Activated T-cell treated with anti-CD3 and anti-CD28 coated beads, Interleukin-2, amount 50 U/mL, for 72 hours (primary cell): ENCODE measurements at regions not wholly inside any gene's neighbourhood (a gene's known extent, or its start where the extent isn't known, plus 50 kb on each side); places are given as distances from the start of the nearest gene placed in this dataset.
"Not testable (repeated sequence)": the region's sequence is repeated elsewhere in the genome, so short reads cannot be mapped to it uniquely, and the experiment has no call there.

Experiments used
- ATAC-seq, 2 donors: fragments of 150-1000 bp; cut with Tn5 transposase; replicated peaks in 1 of 2; 2 replicates each; pipeline ENCODE4 v1.10.0; 2021; ENCODE audit warnings: moderate library complexity in 2 of 2, mild to moderate bottlenecking in 1 of 2
- DNase-seq, 2 donors: peaks; one replicate each; pipeline ENCODE4 v3.0.0; 2021 to 2022; ENCODE audit warnings: mixed read lengths in 1 of 2
- H3K27ac Mint-ChIP-seq: one replicate; pipeline ENCODE4 v1.8.0; 2022; ENCODE audit warnings: mild to moderate bottlenecking, moderate library complexity, mixed read lengths
- H3K27me3 Mint-ChIP-seq: one replicate; pipeline ENCODE4 v1.8.0; 2022; ENCODE audit warnings: low read depth, mixed read lengths
- H3K36me3 Mint-ChIP-seq, 2 donors: one replicate each; pipeline ENCODE4 v1.8.0; 2022; ENCODE audit warnings: mixed read lengths in 2 of 2, mild to moderate bottlenecking in 1 of 2; ENCODE audit not compliant: insufficient read depth in 2 of 2
- H3K4me1 Mint-ChIP-seq: one replicate; pipeline ENCODE4 v1.8.0; 2022; ENCODE audit warnings: low read depth, mixed read lengths
- H3K4me3 Mint-ChIP-seq, 2 donors: one replicate each; pipeline ENCODE4 v1.8.0; 2022; ENCODE audit warnings: mild to moderate bottlenecking in 2 of 2, mixed read lengths in 2 of 2, moderate library complexity in 2 of 2
- H3K9me3 Mint-ChIP-seq, 2 donors: one replicate each; pipeline ENCODE4 v1.8.0; 2022; ENCODE audit warnings: mixed read lengths in 2 of 2

GRCh38 chr6:77025736-77026223 is 437.5 kb downstream of the HTR1B start:
- H3K9me3 Mint-ChIP-seq = peaks cover 2 to 5% of the 10 kb centered on the region in 2 donors
- H3K27ac Mint-ChIP-seq = no peak overlapping the region
- no peaks in the 10 kb centered on the region for H3K36me3 Mint-ChIP-seq
- DNase-seq (no peak), ATAC-seq (no peak)
- no peaks in the 10 kb centered on the region for H3K4me1 Mint-ChIP-seq
- no peaks in the 10 kb centered on the region for H3K27me3 Mint-ChIP-seq
- H3K4me3 Mint-ChIP-seq = no peak overlapping the region

DNA sequence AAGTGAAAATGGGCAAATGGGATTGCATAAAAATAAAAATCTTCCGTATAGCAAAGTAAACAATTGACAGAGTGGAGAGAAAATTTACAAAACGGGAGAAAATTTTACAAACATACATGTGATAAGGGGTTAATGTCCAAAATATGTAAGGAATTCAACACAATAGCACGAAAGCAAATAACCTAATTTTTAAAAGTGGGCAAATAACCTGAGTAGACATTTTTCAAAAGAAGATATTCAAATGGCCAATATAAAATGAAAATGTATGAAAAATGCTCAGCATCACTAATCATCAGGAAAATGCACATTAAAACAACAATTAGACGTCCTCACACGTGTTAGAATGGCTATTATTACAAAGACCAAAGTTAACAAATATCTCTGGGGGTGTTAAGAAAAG is 441.5 kb downstream of the HTR1B start:
- Mint-ChIP-seq H3K9me3 (peaks cover 1 to 2% of the 10 kb centered on the region in 2 donors), H3K4me3 (no peak overlapping the region), H3K4me1 (no peaks in the 10 kb centered on the region), H3K27ac (no peak overlapping the region), H3K36me3 (no peaks in the 10 kb centered on the region), H3K27me3 (no peaks in the 10 kb centered on the region)
- no peak for DNase-seq
- ATAC-seq = no peak

- DNase-seq = no peak
- Mint-ChIP-seq H3K4me1 (no peaks in the 10 kb centered on the region), H3K4me3 (no peak overlapping the region), H3K36me3 (no peaks in the 10 kb centered on the region), H3K9me3 (peaks cover 1% of the 10 kb centered on the region in 2 donors), H3K27ac (no peak overlapping the region), H3K27me3 (no peaks in the 10 kb centered on the region)
- no peak for ATAC-seq
Measured at GRCh38 chr6:77021232-77021631, 442.1 kb downstream of the HTR1B start.

DNA sequence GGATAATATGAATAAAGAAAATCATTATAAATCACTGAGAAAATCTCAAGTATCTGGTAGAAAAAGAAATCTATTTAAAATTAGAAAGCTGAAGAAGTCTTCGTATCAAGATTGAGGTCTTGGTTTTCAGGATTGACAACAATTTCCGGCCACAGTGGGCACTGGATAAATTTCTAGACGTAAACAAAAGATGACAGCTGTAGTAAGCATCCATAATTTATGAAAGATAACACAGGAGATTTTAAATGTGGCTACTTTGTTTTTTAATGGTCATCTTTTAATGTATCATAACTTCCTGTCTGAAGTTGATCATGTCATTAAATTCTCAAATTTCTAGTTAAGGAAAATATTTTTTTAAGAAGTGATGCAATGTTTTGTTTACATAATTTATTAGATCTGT is 444.2 kb downstream of the HTR1B start:
- ATAC-seq = no peak
- no peaks in the 10 kb centered on the region for H3K27me3 Mint-ChIP-seq
- no peaks in the 10 kb centered on the region for H3K36me3 Mint-ChIP-seq
- DNase-seq = no peak
- no peak overlapping the region for H3K4me3 Mint-ChIP-seq
- H3K4me1 Mint-ChIP-seq = no peaks in the 10 kb centered on the region
- H3K9me3 Mint-ChIP-seq = peaks cover 1 to 6% of the 10 kb centered on the region in 2 donors
- no peak overlapping the region for H3K27ac Mint-ChIP-seq

DNA sequence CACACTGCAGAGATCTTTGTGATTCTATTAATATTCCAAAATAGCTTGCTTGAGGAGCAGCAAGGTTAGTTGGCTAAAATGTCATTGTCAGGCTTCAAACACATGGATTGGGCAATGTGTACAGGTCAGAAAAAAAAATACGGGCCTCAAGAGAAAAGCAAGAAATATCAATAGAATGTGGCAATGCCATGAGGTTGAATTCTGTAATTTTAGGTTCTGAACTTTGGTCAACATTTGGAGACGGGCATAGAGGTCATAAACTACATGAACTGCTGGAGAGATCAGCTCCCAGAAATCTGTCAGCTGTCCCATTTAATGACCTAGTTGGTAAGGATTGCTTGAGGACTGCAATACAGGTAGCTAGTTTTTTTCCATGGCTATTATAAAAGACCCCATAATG is 445.8 kb downstream of the HTR1B start:
- Mint-ChIP-seq H3K27me3 (no peaks in the 10 kb centered on the region), H3K27ac (no peak overlapping the region), H3K9me3 (peaks cover 1 to 9% of the 10 kb centered on the region in 2 donors), H3K4me1 (no peaks in the 10 kb centered on the region), H3K36me3 (no peaks in the 10 kb centered on the region), H3K4me3 (no peak overlapping the region)
- no peak for DNase-seq
- no peak for ATAC-seq

- no peaks in the 10 kb centered on the region for H3K4me1 Mint-ChIP-seq
- H3K27ac Mint-ChIP-seq = no peak overlapping the region
- no peaks in the 10 kb centered on the region for H3K36me3 Mint-ChIP-seq
- ATAC-seq = no peak
- H3K27me3 Mint-ChIP-seq = no peaks in the 10 kb centered on the region
- DNase-seq = no peak
- H3K4me3 Mint-ChIP-seq = no peak overlapping the region
- peaks cover 2 to 12% of the 10 kb centered on the region in 2 donors for H3K9me3 Mint-ChIP-seq
Measured at GRCh38 chr6:77015350-77015749, 447.9 kb downstream of the HTR1B start.

GRCh38 chr6:77011929-77012545 is 451.3 kb downstream of the HTR1B start:
- H3K4me1 Mint-ChIP-seq = no peaks in the 10 kb centered on the region
- no peaks in the 10 kb centered on the region for H3K27me3 Mint-ChIP-seq
- DNase-seq (no peak), ATAC-seq (no peak)
- H3K4me3 Mint-ChIP-seq = no peak overlapping the region
- H3K9me3 Mint-ChIP-seq = peaks cover 1 to 12% of the 10 kb centered on the region in 2 donors
- no peak overlapping the region for H3K27ac Mint-ChIP-seq
- no peaks in the 10 kb centered on the region for H3K36me3 Mint-ChIP-seq

DNA sequence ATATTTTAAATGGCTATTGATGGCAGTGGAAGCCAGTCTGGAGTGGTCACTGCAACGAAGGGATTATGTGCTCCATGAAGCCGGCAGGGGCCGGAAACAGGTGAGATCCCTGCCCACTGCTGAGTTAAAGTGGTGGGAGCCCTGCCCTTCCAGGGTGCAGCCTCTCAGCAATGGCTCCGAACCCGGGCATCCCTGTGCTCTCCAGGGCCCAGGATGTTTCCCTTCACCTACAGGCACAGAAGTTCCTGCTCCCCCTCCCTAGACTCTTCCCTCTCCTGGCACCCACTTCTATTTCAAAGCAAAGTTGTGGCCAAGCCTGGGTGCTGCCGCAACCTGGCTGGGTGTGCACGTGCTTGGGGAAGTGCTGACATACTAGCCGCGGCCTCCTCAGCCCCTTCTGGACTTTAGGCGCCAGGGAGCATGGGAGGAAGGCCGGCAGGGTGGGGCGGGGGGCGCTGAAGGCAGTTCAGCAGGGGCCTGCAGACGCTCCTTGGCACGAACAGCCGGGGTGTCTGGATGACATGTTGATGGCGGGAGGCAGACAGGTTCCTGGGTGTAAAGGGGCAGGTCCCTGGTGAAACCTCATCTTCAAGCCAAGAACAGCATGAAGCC is 452.3 kb downstream of the HTR1B start:
- no peak overlapping the region for H3K4me3 Mint-ChIP-seq
- no peak for DNase-seq
- H3K27ac Mint-ChIP-seq = no peak overlapping the region
- H3K27me3 Mint-ChIP-seq = no peaks in the 10 kb centered on the region
- no peaks in the 10 kb centered on the region for H3K4me1 Mint-ChIP-seq
- peaks cover 1 to 11% of the 10 kb centered on the region in 2 donors for H3K9me3 Mint-ChIP-seq
- no peak for ATAC-seq
- H3K36me3 Mint-ChIP-seq = peaks cover 0 to 2% of the 10 kb centered on the region in 2 donors

- Mint-ChIP-seq H3K4me1 (no peaks in the 10 kb centered on the region), H3K9me3 (peaks cover 6% of the 10 kb centered on the region in 2 donors), H3K36me3 (no peaks in the 10 kb centered on the region), H3K27me3 (no peaks in the 10 kb centered on the region), H3K27ac (no peak overlapping the region), H3K4me3 (no peak overlapping the region)
- ATAC-seq = no peak
- DNase-seq = no peak
Measured at GRCh38 chr6:76992553-76992952, 470.7 kb downstream of the HTR1B start.

DNA sequence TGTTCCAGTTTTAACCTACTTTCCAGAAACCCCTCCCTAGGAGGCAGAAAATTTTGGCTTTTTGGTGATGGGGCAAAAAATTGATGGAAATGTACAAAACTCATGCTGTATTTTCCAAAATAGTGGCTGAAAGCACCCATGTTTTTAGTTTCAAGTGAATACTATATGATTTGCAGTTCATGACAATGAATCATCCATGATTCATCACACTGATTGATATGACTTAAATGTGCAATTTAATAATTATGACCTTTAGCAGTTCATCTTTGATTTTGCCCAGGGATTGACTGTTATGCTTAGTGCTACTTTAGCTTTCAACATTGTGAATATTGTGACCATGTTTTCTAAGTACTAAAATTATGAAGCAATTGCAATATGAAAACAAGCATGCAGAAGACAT is 478.7 kb downstream of the HTR1B start:
- no peak for DNase-seq
- no peak overlapping the region for H3K4me3 Mint-ChIP-seq
- no peak for ATAC-seq
- H3K9me3 Mint-ChIP-seq = peaks cover 6 to 16% of the 10 kb centered on the region in 2 donors
- H3K4me1 Mint-ChIP-seq = no peaks in the 10 kb centered on the region
- H3K36me3 Mint-ChIP-seq = peaks cover 0 to 2% of the 10 kb centered on the region in 2 donors
- H3K27me3 Mint-ChIP-seq = no peaks in the 10 kb centered on the region
- no peak overlapping the region for H3K27ac Mint-ChIP-seq

DNA sequence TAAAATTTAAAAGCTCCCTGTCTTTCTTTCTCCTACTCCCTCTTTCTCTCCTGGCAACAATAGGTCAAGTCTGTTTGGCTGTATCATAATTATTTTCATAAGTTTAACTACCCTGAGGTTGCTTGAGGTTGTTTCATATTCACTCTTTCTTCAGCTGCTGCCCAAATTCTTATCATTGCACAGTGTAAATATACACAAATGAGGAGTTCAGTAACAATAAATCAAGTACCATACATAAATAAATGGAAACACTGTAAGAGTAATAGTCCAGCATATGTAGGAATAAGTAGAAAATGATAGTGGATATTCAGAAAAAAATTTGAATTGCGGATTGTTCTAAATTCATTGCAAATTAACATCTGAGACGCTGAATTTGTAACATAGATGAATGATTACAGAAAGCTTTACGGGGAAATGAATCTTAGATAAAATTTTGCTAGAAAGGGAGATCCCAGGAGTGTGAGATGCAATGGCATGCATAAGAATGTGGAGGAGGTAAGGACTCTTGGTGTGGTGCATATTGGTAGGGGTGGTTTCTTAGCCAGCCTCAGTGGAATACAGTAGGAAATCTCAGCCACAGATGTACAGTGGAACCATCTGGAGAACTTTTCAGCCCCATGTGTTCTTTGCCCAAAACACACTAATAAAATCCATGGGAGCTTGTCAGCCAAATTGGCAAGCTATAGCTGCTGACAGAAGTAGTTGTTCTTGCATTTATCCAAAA is 480.7 kb downstream of the HTR1B start:
- ATAC-seq (no peak), DNase-seq (no peak)
- Mint-ChIP-seq H3K4me3 (no peak overlapping the region), H3K27ac (no peak overlapping the region), H3K27me3 (no peaks in the 10 kb centered on the region), H3K36me3 (peaks cover 0 to 2% of the 10 kb centered on the region in 2 donors), H3K9me3 (peaks cover 9 to 14% of the 10 kb centered on the region in 2 donors), H3K4me1 (no peaks in the 10 kb centered on the region)

- no peak overlapping the region for H3K27ac Mint-ChIP-seq
- H3K9me3 Mint-ChIP-seq = peaks cover 5% of the 10 kb centered on the region in 2 donors
- no peaks in the 10 kb centered on the region for H3K36me3 Mint-ChIP-seq
- H3K4me1 Mint-ChIP-seq = no peaks in the 10 kb centered on the region
- H3K27me3 Mint-ChIP-seq = no peaks in the 10 kb centered on the region
- DNase-seq (no peak), ATAC-seq (no peak)
- H3K4me3 Mint-ChIP-seq = no peak overlapping the region
Measured at GRCh38 chr6:76972474-76972873, 490.8 kb downstream of the HTR1B start.

GRCh38 chr6:76959177-76959576 is 504.1 kb downstream of the HTR1B start:
- DNase-seq, H3K4me1 Mint-ChIP-seq, ATAC-seq, H3K36me3 Mint-ChIP-seq, H3K27ac Mint-ChIP-seq, H3K4me3 Mint-ChIP-seq, H3K27me3 Mint-ChIP-seq, H3K9me3 Mint-ChIP-seq: not testable (repeated sequence)
